Spleen (tissue), 7 donors: ENCODE measurements at regions not wholly inside any gene's neighbourhood (a gene's known extent, or its start where the extent isn't known, plus 50 kb on each side); places are given as distances from the start of the nearest gene placed in this dataset.

Source experiments
- CTCF ChIP-seq, 11 experiments: fragments of 200-600 bp in 7 of 11; fragments of 450-650 bp in 4 of 11; sonication (generic) in 4 of 11; IDR thresholded peaks in 8 of 11; conservative IDR thresholded peaks in 3 of 11; 1 replicate in 7 of 11; 2 replicates in 4 of 11; pipeline versions ENCODE4 v1.4.0 to v1.8.0; 2016 to 2021; ENCODE audit warnings: antibody characterized with exemption in 11 of 11, inconsistent platforms in 4 of 11, mild to moderate bottlenecking in 1 of 11
- POLR2A ChIP-seq, 3 donors: fragments of 450-650 bp; IDR thresholded peaks; one replicate each; pipeline ENCODE4 v1.5.1; 2017; ENCODE audit warnings: antibody characterized with exemption in 3 of 3, mild to moderate bottlenecking in 1 of 3
- POLR2AphosphoS5 ChIP-seq, 3 donors: sonication (generic); formaldehyde crosslinking; IDR thresholded peaks; one replicate each; pipeline ENCODE4 v1.5.1; 2017; ENCODE audit warnings: antibody characterized with exemption in 3 of 3
- donor health status: DM: no; HTN: no; CAD: no; lungs with moderate emphysema.
- donor health status: DM: no; HTN: no; CAD: no.
- donor health status: DM: no; HTN: no; CAD: no.

- no peak for TF ChIP-seq CTCF (IDR thresholded peaks at IDR 0.05 in 8 of 11, conservative IDR thresholded peaks at IDR 0.05 in 3 of 11)
- no peak for TF ChIP-seq POLR2A (IDR thresholded peaks at IDR 0.05)
- TF ChIP-seq POLR2AphosphoS5 (IDR thresholded peaks at IDR 0.05): no peak
Observed at GRCh38 chr4:149248191-149248764, 567.4 kb downstream of the IQCM start.
